ENCODE measurements at regions not wholly inside any gene's neighbourhood (a gene's known extent, or its start where the extent isn't known, plus 50 kb on each side); places are given as distances from the start of the nearest gene placed in this dataset.

DNA sequence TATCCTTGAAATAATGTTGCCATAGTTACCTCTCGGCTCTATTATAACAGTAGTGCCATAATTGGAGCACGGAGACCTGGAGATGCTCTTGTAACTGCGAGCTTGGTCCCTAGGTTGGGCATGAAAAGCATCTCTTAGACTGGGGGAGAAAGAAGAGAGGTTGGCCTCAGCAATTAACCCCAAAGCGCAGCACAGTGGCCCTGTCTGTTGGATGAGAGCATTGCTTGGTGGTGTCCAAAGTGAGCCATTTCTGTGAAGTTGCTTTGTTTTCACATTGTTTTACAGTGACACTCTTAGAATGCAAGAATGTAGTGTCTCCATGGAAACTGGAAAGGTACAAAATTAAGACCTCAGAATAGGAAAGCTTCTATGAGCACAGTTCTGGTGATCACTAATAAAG is 660.7 kb upstream of the EEF2KMT start:
- TF ChIP-seq EZH2 (IDR thresholded peaks at IDR 0.05), result no peak
- TF ChIP-seq, protein P1, sequence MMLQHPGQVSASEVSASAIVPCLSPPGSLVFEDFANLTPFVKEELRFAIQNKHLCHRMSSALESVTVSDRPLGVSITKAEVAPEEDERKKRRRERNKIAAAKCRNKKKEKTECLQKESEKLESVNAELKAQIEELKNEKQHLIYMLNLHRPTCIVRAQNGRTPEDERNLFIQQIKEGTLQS (IDR thresholded peaks at IDR 0.05), result no peak
- TF ChIP-seq POLR2A (IDR thresholded peaks at IDR 0.05; ENCODE audit: borderline replicate concordance, extremely low read depth, insufficient read depth, insufficient read length), result no peak
- TF ChIP-seq CTCF (IDR thresholded peaks at IDR 0.05 in 2 of 3, conservative IDR thresholded peaks at IDR 0.05 in 1 of 3; ENCODE audit: borderline replicate concordance in 1 of 3, insufficient read depth in 1 of 3, low read depth in 2 of 3, low read length in 2 of 3), result no peak
- no peak for TF ChIP-seq MAX (IDR thresholded peaks at IDR 0.05)
- TF ChIP-seq EZH2phosphoT487 (IDR thresholded peaks at IDR 0.05; ENCODE audit: borderline replicate concordance), result no peak
